A673 (cell line): ENCODE measurements at regions not wholly inside any gene's neighbourhood (a gene's known extent, or its start where the extent isn't known, plus 50 kb on each side); places are given as distances from the start of the nearest gene placed in this dataset.

Source experiments
- EZH2 ChIP-seq: fragments of 200-600 bp; sonication (generic); IDR thresholded peaks from 2 replicates; pipeline ENCODE4 v1.6.1; 2017; ENCODE audit warnings: borderline replicate concordance, low read depth, mild to moderate bottlenecking, mixed read lengths, antibody characterized with exemption, low read length; ENCODE audit not compliant: poor library complexity, severe bottlenecking
- TF ChIP-seq, protein P1 (sequence below): fragments of 300-800, 200-600 bp; sonication (generic); conservative IDR thresholded peaks from 2 replicates; pipeline ENCODE4 v1.5.1; 2017; ENCODE audit warnings: low read depth, mild to moderate bottlenecking, antibody characterized with exemption, low read length, moderate library complexity, mixed read lengths

DNA sequence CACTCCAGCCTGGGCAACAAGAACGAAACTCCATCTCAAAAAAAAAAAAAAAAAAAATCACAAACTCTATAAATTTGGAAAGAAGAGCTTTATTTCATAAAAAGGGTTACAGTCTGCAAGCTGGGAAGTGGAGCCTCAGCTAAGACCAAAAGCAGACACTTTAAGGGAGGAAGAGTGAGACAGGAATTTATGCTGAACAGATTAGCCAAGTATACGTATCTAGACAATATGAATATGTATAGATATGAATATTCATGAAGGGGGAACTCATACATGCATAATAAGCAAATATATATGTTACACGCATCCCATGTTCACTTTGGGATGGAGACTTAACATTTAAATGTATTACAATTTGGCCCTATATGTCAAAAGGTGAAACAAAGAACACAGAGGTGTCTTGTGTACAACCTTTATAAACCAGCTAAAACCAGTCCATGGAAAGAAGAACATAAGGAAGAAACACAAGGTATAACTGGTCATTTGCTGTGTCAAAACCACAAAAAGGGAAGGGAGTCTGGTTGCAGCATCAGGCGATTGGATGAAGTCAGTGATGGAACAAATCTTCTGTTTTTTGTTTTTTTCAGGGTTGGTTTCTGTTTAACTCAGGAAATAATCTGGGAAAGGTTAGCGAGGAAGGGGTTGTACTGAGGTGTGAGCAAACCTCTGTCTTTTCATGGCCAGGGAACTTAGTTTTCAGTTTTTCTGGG lies 130.0 kb upstream of the MAOA start:
- TF ChIP-seq, protein P1, sequence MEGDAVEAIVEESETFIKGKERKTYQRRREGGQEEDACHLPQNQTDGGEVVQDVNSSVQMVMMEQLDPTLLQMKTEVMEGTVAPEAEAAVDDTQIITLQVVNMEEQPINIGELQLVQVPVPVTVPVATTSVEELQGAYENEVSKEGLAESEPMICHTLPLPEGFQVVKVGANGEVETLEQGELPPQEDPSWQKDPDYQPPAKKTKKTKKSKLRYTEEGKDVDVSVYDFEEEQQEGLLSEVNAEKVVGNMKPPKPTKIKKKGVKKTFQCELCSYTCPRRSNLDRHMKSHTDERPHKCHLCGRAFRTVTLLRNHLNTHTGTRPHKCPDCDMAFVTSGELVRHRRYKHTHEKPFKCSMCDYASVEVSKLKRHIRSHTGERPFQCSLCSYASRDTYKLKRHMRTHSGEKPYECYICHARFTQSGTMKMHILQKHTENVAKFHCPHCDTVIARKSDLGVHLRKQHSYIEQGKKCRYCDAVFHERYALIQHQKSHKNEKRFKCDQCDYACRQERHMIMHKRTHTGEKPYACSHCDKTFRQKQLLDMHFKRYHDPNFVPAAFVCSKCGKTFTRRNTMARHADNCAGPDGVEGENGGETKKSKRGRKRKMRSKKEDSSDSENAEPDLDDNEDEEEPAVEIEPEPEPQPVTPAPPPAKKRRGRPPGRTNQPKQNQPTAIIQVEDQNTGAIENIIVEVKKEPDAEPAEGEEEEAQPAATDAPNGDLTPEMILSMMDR, result no peak
- TF ChIP-seq EZH2, result no peak
